H1 (cell line): ENCODE measurements at regions not wholly inside any gene's neighbourhood (a gene's known extent, or its start where the extent isn't known, plus 50 kb on each side); places are given as distances from the start of the nearest gene placed in this dataset.

Source experiments
- CTCF ChIA-PET: fragments of 300-600 bp; sonication (Branson Sonifier 250); formaldehyde crosslinking; loops from one replicate; lab custom pipeline; 2021; ENCODE audit not compliant: partially characterized antibody; lab: Charles Lee
- POLR2A ChIA-PET: fragments of 300-600 bp; sonication (Branson Sonifier 250); formaldehyde crosslinking; loops from one replicate; lab custom pipeline; 2021; ENCODE audit warnings: inconsistent platforms; ENCODE audit not compliant: partially characterized antibody; lab: Charles Lee
- DNase-seq, 2 experiments: peaks; one replicate each; pipeline versions ENCODE4 v3.0.0 to v3.0.0-alpha.2; 2010 to 2022; ENCODE audit warnings: low spot score in 2 of 2, low read depth in 1 of 2, mixed read lengths in 1 of 2
- FAIRE-seq: peaks from 2 replicates; lab custom pipeline; 2011; peaks lifted over from hg19 to GRCh38; lab: Jason Lieb, UNC
- H2AFZ ChIP-seq: 2 replicates; pipeline ENCODE4 v1.8.1; 2012; ENCODE audit warnings: low read length, inconsistent platforms
- H2AK5ac ChIP-seq: 2 replicates; pipeline ENCODE4 v1.6.1; 2013; ENCODE audit warnings: low read depth, low read length
- H2BK120ac ChIP-seq: replicated peaks from 2 replicates; pipeline ENCODE3; 2013; ENCODE audit warnings: low read depth, low read length, inconsistent platforms
- H2BK12ac ChIP-seq: 2 replicates; pipeline ENCODE4 v1.6.1; 2013; ENCODE audit warnings: low read depth, low read length
- H2BK15ac ChIP-seq: 2 replicates; pipeline ENCODE4 v1.6.1; 2013; ENCODE audit warnings: low read length
- H2BK20ac ChIP-seq: 2 replicates; pipeline ENCODE4 v1.6.1; 2013; ENCODE audit warnings: low read length
- H2BK5ac ChIP-seq: 2 replicates; pipeline ENCODE4 v1.6.1; 2013; ENCODE audit warnings: low read depth, low read length
- H3K14ac ChIP-seq: 2 replicates; pipeline ENCODE4 v1.6.1; 2013; ENCODE audit warnings: inconsistent platforms; ENCODE audit not compliant: insufficient read length
- H3K18ac ChIP-seq: 2 replicates; pipeline ENCODE4 v1.6.1; 2013; ENCODE audit warnings: low read length; ENCODE audit errors: extremely low read depth
- H3K23ac ChIP-seq: 2 replicates; pipeline ENCODE4 v1.6.1; 2013; ENCODE audit warnings: inconsistent platforms; ENCODE audit not compliant: insufficient read length
- H3K23me2 ChIP-seq: 2 replicates; pipeline ENCODE4 v1.6.1; 2013; ENCODE audit warnings: low read depth, low read length
- H3K27ac ChIP-seq: 2 replicates; pipeline ENCODE4 v1.6.1; 2011; ENCODE audit warnings: low read depth, low read length, inconsistent platforms
- H3K27me3 ChIP-seq, 4 experiments: replicated peaks in 1 of 4; 1 replicate in 1 of 4; 2 replicates in 3 of 4; pipeline versions ENCODE4 v1.6.1 to v1.8.1; 2011 to 2013; ENCODE audit warnings: low read length in 3 of 4, mild to moderate bottlenecking in 3 of 4, inconsistent platforms in 2 of 4, mixed read lengths in 2 of 4, moderate library complexity in 1 of 4; ENCODE audit not compliant: control insufficient read depth in 3 of 4, insufficient read depth in 3 of 4; ENCODE audit errors: extremely low read depth in 1 of 4
- H3K36me3 ChIP-seq, 4 experiments: 2 replicates each; pipeline versions ENCODE4 v1.6.1 to v1.8.1; 2011 to 2013; ENCODE audit warnings: mild to moderate bottlenecking in 4 of 4, low read length in 3 of 4, moderate library complexity in 2 of 4, control low read depth in 1 of 4, inconsistent platforms in 1 of 4; ENCODE audit not compliant: insufficient read depth in 4 of 4, control insufficient read depth in 2 of 4
- H3K4ac ChIP-seq: replicated peaks from 2 replicates; pipeline ENCODE3; 2013; ENCODE audit warnings: low read length, low read depth, mixed read lengths, inconsistent platforms; ENCODE audit not compliant: insufficient read length
- H3K4me1 ChIP-seq, 4 experiments: replicated peaks in 1 of 4; 1 replicate in 1 of 4; 2 replicates in 3 of 4; pipeline versions ENCODE4 v1.6.1 to v1.8.1; 2011 to 2013; ENCODE audit warnings: low read length in 3 of 4, inconsistent platforms in 2 of 4, mixed read lengths in 1 of 4; ENCODE audit not compliant: insufficient read depth in 4 of 4, control insufficient read depth in 3 of 4
- H3K4me2 ChIP-seq, 2 experiments: 2 replicates each; pipeline versions ENCODE4 v1.6.1 to v1.8.1; 2011 to 2013; ENCODE audit warnings: low read depth in 2 of 2, low read length in 2 of 2, control low read depth in 1 of 2, inconsistent platforms in 1 of 2, mild to moderate bottlenecking in 1 of 2; ENCODE audit not compliant: insufficient read depth in 1 of 2
- H3K4me3 ChIP-seq, 4 experiments: fragments of 200-600, 300-600 bp in 1 of 4; sonication (generic), shearing (Covaris generic), sonication (Bioruptor Twin) in 1 of 4; 2 replicates each; pipeline versions ENCODE4 v1.5.1 to v1.8.1; 2011 to 2016; ENCODE audit warnings: low read length in 4 of 4, low read depth in 3 of 4, control low read depth in 2 of 4, inconsistent platforms in 2 of 4, mild to moderate bottlenecking in 2 of 4, mixed read lengths in 1 of 4, moderate library complexity in 1 of 4; ENCODE audit not compliant: insufficient read depth in 2 of 4; ENCODE audit errors: extremely low read depth in 1 of 4
- H3K56ac ChIP-seq: replicated peaks from 2 replicates; pipeline ENCODE3; 2013; ENCODE audit warnings: low read depth, mild to moderate bottlenecking, mixed read lengths, low read length, inconsistent platforms; ENCODE audit not compliant: insufficient read length
- H3K79me1 ChIP-seq: 2 replicates; pipeline ENCODE4 v1.6.1; 2013; ENCODE audit warnings: low read depth, low read length, control low read depth
- H3K79me2 ChIP-seq, 2 experiments: 2 replicates each; pipeline versions ENCODE4 v1.6.1 to v1.8.1; 2012 to 2013; ENCODE audit warnings: low read length in 2 of 2, mild to moderate bottlenecking in 2 of 2, inconsistent platforms in 1 of 2; ENCODE audit not compliant: insufficient read depth in 2 of 2, control insufficient read depth in 1 of 2
- H3K9ac ChIP-seq, 4 experiments: replicated peaks in 1 of 4; 1 replicate in 1 of 4; 2 replicates in 3 of 4; pipeline versions ENCODE4 v1.6.1 to v1.8.1; 2011 to 2013; ENCODE audit warnings: low read depth in 3 of 4, low read length in 3 of 4, control low read depth in 2 of 4, mild to moderate bottlenecking in 2 of 4, moderate library complexity in 2 of 4, inconsistent platforms in 1 of 4; ENCODE audit errors: extremely low read depth in 1 of 4
- H3K9me3 ChIP-seq, 2 experiments: 2 replicates each; pipeline versions ENCODE4 v1.6.1 to v1.8.1; 2012 to 2013; ENCODE audit warnings: mild to moderate bottlenecking in 2 of 2, moderate library complexity in 2 of 2, control low read depth in 1 of 2, inconsistent platforms in 1 of 2, low read depth in 1 of 2, low read length in 1 of 2, mixed read lengths in 1 of 2; ENCODE audit not compliant: insufficient read depth in 2 of 2
- H4K20me1 ChIP-seq, 2 experiments: replicated peaks in 1 of 2; 2 replicates each; pipeline versions ENCODE3 to v1.8.1; 2011 to 2013; ENCODE audit warnings: inconsistent platforms in 2 of 2, low read length in 2 of 2, mild to moderate bottlenecking in 1 of 2; ENCODE audit not compliant: insufficient read depth in 2 of 2, control insufficient read depth in 1 of 2
- H4K5ac ChIP-seq: 2 replicates; pipeline ENCODE4 v1.6.1; 2013; ENCODE audit warnings: low read length, low read depth, mixed read lengths, inconsistent platforms; ENCODE audit not compliant: insufficient read length
- H4K8ac ChIP-seq: 2 replicates; pipeline ENCODE4 v1.8.0; 2013; ENCODE audit warnings: mild to moderate bottlenecking, moderate library complexity, low read length, inconsistent platforms; ENCODE audit not compliant: insufficient read depth; ENCODE audit errors: extremely low read depth
- H4K91ac ChIP-seq: replicated peaks from 2 replicates; pipeline ENCODE3; 2013; ENCODE audit warnings: low read length, mixed read lengths, inconsistent platforms; ENCODE audit not compliant: insufficient read length
- MAFK ChIP-seq: IDR thresholded peaks from 2 replicates; pipeline ENCODE4 v1.6.1; 2012; ENCODE audit warnings: low read depth, mild to moderate bottlenecking, improper control_type of control experiment, low read length
- POU5F1 ChIP-seq: IDR thresholded peaks from 2 replicates; pipeline ENCODE4 v1.6.1; 2011; ENCODE audit warnings: low read depth, mild to moderate bottlenecking, low read length, moderate library complexity
- WGBS, 2 experiments: shearing (Covaris generic) in 1 of 2; methylation state at CpG; one replicate each; pipeline versions ENCODE4 v1.1.6 to v1.1.7; 2013 to 2015; ENCODE audit warnings: low lambda C conversion rate in 2 of 2, mixed read lengths in 2 of 2, inconsistent platforms in 1 of 2, low coverage in 1 of 2, missing lambda C conversion rate in 1 of 2; ENCODE audit not compliant: insufficient replicate concordance in 2 of 2, insufficient coverage in 1 of 2, insufficient read length in 1 of 2; ENCODE audit errors: extremely low coverage in 1 of 2, missing lambda C conversion rate in 1 of 2; 5-methylcytosine and 5-hydroxymethylcytosine counted together
- TF ChIP-seq, protein P1 (sequence below): IDR thresholded peaks from 2 replicates; pipeline ENCODE4 v1.6.1; 2011; ENCODE audit warnings: low read length, improper control_type of control experiment

DNA sequence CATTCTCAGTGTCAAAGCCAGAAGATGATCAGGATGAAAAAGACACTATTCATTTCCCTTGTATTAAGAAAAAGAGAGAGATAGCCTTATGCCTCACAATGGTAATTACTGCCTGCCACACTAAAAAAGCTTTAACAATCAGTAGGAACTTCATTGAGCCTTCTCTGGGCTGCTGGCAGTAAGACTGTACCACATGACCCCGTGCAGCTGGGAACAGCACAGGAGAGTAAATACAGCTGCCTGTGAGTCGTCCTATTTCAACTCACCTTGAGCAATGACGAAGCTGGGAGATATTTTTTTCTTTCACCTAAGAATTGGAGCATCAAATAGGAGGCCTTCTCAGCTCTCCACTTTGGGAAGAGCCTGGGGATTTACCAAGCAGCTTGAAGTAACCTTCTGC, 316.3 kb downstream of the GABRB2 start:
- H3K27ac ChIP-seq = no peak overlapping the region
- TF ChIP-seq POU5F1 (no peak), MAFK (no peak)
- TF ChIP-seq, protein P1, sequence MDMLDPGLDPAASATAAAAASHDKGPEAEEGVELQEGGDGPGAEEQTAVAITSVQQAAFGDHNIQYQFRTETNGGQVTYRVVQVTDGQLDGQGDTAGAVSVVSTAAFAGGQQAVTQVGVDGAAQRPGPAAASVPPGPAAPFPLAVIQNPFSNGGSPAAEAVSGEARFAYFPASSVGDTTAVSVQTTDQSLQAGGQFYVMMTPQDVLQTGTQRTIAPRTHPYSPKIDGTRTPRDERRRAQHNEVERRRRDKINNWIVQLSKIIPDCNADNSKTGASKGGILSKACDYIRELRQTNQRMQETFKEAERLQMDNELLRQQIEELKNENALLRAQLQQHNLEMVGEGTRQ = peak; percentile 19; the same call in 1 of the 2 replicates
- H3K23me2 ChIP-seq = no peaks in the 10 kb centered on the region
- ChIA-PET POLR2A (no interaction called here), CTCF (interaction anchor here (0.7 kb wide), 1 partner anchor 83 kb away, joined by 3 read pairs; no protein-coding TSS in a partner anchor)
- H2BK5ac ChIP-seq = no peak overlapping the region
- no peak overlapping the region for H3K4me2 ChIP-seq
- H3K9ac ChIP-seq = no peak overlapping the region
- no peaks in the 10 kb centered on the region for H3K27me3 ChIP-seq
- H3K79me2 ChIP-seq = no peaks in the 10 kb centered on the region
- no peak for DNase-seq
- no peak overlapping the region for H3K4me3 ChIP-seq
- no peak overlapping the region for H3K4ac ChIP-seq
- peaks cover 0 to 4% (median 1%) of the 10 kb centered on the region in 4 experiments; a peak in 2 of 7 replicates for H3K4me1 ChIP-seq
- H2BK120ac ChIP-seq = no peak overlapping the region
- FAIRE-seq = no peak
- no peak overlapping the region for H2AK5ac ChIP-seq
- no peaks in the 10 kb centered on the region for H3K79me1 ChIP-seq
- H2BK12ac ChIP-seq = no peak overlapping the region
- H4K20me1 ChIP-seq = no peaks in the 10 kb centered on the region
- H4K5ac ChIP-seq = no peak overlapping the region
- H3K14ac ChIP-seq = no peak overlapping the region
- no peak overlapping the region for H4K91ac ChIP-seq
- H3K9me3 ChIP-seq = no peaks in the 10 kb centered on the region
- H2BK20ac ChIP-seq = no peak overlapping the region
- peak overlapping the region; percentile 97 for H2AFZ ChIP-seq
- no peak overlapping the region for H4K8ac ChIP-seq
- H3K36me3 ChIP-seq = no peaks in the 10 kb centered on the region
- WGBS, 2 experiments = 76% methylated on average over 3 of the region's 3 CpGs; no CpG with 5 or more reads in 1 of the 2 experiments
- H3K56ac ChIP-seq = no peak overlapping the region
- no peak overlapping the region for H3K18ac ChIP-seq
- no peak overlapping the region for H2BK15ac ChIP-seq
- no peak overlapping the region for H3K23ac ChIP-seq
